HUES64 (cell line): ENCODE measurements at regions not wholly inside any gene's neighbourhood (a gene's known extent, or its start where the extent isn't known, plus 50 kb on each side); places are given as distances from the start of the nearest gene placed in this dataset.
A peak's percentile ranks its signal among the peaks of the same experiment; 100 is the strongest.
"Not testable (repeated sequence)": the region's sequence is repeated elsewhere in the genome, so short reads cannot be mapped to it uniquely, and the experiment has no call there.

Source experiments
- H3K27ac ChIP-seq: 2 replicates; pipeline ENCODE4 v1.7.0; 2013; ENCODE audit warnings: low read depth, low read length, inconsistent platforms
- H3K27me3 ChIP-seq: 2 replicates; pipeline ENCODE4 v1.6.1; 2013; ENCODE audit warnings: mild to moderate bottlenecking, low read length; ENCODE audit not compliant: insufficient read depth
- H3K36me3 ChIP-seq: 2 replicates; pipeline ENCODE4 v1.6.1; 2013; ENCODE audit warnings: mild to moderate bottlenecking, low read length; ENCODE audit not compliant: insufficient read depth
- H3K4me1 ChIP-seq: 2 replicates; pipeline ENCODE4 v1.6.1; 2013; ENCODE audit warnings: mild to moderate bottlenecking, low read length, moderate library complexity; ENCODE audit not compliant: insufficient read depth
- H3K4me3 ChIP-seq: 2 replicates; pipeline ENCODE4 v1.5.1; 2013; ENCODE audit warnings: mild to moderate bottlenecking, low read length, moderate library complexity
- H3K9ac ChIP-seq: 2 replicates; pipeline ENCODE4 v1.6.1; 2013; ENCODE audit warnings: mild to moderate bottlenecking, low read depth, low read length
- H3K9me3 ChIP-seq: 2 replicates; pipeline ENCODE4 v1.6.1; 2013; ENCODE audit warnings: low read depth, low read length; ENCODE audit not compliant: insufficient read depth
- WGBS: fragments of 150-250, 120-280 bp; methylation state at CpG from one replicate; pipeline ENCODE4 v1.1.7; 2013; ENCODE audit warnings: missing lambda C conversion rate; 5-methylcytosine and 5-hydroxymethylcytosine counted together

DNA sequence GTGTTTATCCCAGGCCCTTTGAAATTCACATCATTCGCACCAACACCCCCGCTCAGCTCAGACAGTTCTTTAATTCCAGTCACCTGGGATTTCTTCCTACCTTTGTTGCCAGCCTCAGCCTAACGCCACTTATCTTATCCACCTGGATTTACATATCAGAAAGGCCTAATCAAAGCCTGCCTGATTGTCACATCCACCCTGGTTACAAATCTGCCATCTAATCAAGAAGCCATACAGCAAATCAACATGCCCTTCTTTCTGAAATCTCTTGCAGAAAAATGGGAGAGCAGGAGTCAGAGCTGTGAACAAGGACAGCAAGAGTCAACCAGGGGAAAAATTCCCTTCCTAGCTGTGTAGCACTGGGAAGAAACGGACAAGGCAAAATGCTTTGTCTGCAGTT is 173.2 kb upstream of the DAB1 start:
- H3K9ac ChIP-seq: no peak overlapping the region
- no peaks in the 10 kb centered on the region for H3K27me3 ChIP-seq
- no peaks in the 10 kb centered on the region for H3K36me3 ChIP-seq
- 0 out of 2 replicates have a peak overlapping the region, but pooled peaks have one; percentile 10 for H3K27ac ChIP-seq
- 34% methylated on average over 4 of the region's 4 CpGs for WGBS
- no peaks in the 10 kb centered on the region for H3K9me3 ChIP-seq
- H3K4me3 ChIP-seq: no peak overlapping the region
- peaks cover 58% of the 10 kb centered on the region for H3K4me1 ChIP-seq

DNA sequence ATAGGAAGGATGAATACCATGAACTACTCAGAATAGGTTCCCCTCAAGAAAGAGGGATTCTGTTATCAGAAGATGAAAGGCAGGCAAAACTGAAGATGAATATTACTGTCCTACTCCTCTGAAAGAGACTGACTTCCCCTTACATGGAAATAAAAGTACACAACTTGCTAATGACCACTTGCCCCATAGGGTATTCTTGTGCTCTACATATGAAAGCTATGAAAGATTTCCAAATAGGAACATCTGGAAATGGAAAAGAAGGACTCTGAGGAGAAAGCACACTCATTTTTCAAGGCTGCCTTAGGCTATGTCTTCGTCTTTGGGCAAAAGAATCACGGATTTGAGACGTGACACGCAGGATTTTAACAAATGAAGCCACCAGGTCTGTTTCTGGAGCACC is 170.1 kb upstream of the DAB1 start:
- Histone ChIP-seq H3K9me3 (no peaks in the 10 kb centered on the region), H3K27ac (no peak overlapping the region), H3K4me3 (no peak overlapping the region), H3K36me3 (no peaks in the 10 kb centered on the region), H3K27me3 (no peaks in the 10 kb centered on the region), H3K4me1 (peaks cover 29% of the 10 kb centered on the region), H3K9ac (no peak overlapping the region)
- 94% methylated on average over 4 of the region's 4 CpGs for WGBS

DNA sequence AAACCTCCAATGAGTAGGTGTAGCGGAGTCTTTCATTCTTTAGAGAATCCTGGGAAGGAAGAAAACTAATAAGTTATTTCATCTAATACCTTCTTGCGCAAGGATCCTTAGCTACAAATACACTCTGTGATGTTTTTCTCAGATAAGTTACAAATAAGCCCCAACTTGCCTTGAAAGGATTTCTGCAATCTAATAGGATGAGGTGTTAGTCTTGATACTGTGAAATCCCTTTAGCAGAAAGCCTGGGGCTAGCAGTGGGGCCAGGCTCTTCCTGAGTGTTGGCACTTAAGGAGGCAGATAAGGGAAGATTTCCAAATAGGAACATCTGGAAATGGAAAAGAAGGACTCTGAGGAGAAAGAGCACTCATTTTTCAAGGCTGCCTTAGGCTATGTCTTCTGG is 168.0 kb upstream of the DAB1 start:
- Histone ChIP-seq H3K27me3 (no peaks in the 10 kb centered on the region), H3K27ac (no peak overlapping the region), H3K36me3 (no peaks in the 10 kb centered on the region), H3K9ac (no peak overlapping the region), H3K4me1 (peaks cover 12% of the 10 kb centered on the region), H3K9me3 (no peaks in the 10 kb centered on the region), H3K4me3 (no peak overlapping the region)
- 95% methylated on average over 2 of the region's 2 CpGs for WGBS

DNA sequence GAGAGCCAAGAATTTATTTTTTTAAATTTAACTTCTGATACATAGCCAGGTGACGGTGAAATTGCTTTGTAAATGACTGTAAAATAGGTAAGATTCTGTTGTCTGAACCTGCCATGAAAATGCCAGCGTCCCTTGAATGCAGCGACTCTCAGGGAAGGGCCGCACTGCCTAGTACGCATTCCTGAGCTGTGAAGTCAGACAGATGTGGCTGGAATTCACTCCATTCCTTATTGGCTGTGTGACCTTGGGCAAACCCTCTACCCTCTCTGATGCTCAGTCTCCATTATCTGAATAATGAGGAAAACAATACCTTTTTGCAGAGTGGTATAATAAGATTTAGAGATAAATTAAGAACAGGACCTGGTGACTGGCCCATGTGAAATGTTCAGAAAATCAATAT is 167.1 kb upstream of the DAB1 start:
- no peak overlapping the region for H3K9ac ChIP-seq
- no peak overlapping the region for H3K4me3 ChIP-seq
- H3K27me3 ChIP-seq: no peaks in the 10 kb centered on the region
- no peak overlapping the region for H3K27ac ChIP-seq
- H3K36me3 ChIP-seq: no peaks in the 10 kb centered on the region
- H3K4me1 ChIP-seq: peaks cover 8% of the 10 kb centered on the region
- WGBS: 76% methylated on average over 5 of the region's 5 CpGs
- H3K9me3 ChIP-seq: no peaks in the 10 kb centered on the region

DNA sequence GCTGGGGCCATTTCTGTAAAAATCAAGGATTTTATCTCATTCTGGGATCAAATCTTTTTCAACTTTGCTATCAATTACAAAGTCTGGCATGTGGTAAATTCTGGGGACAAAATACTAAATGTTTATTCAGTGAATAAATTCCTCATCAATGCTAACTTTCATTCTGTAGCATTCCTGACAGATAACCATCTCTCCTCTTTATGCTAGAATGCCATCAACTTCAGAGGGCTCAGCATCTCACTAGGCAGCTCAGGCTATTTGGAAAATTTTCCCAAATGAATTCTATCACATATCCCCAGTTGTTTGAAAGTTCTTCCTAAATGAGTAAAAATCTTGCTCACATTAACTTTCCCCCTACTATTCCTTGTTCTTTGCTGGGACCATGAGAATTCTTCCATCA is 163.0 kb upstream of the DAB1 start:
- no peak overlapping the region for H3K4me3 ChIP-seq

DNA sequence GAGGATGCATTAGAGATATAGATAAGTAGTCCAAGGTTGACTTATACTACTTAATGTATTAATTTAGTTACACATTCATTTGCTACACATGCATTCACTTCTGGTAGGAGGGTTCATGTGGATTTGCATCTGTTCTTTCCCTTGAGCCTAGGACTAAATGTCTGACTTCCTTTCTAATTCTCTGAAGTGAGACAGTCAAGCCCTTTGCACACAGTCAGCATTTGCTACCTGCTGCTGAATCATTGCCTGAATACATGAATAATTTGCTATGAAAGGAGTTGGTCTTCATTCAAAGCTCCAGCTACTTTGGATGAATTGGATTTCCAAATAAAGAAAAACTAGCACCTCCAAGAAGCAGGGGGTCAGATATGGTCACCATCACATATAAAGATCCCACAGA is 154.8 kb upstream of the DAB1 start:
- Histone ChIP-seq H3K36me3 (no peaks in the 10 kb centered on the region), H3K9me3 (no peaks in the 10 kb centered on the region), H3K4me1 (peaks cover 4% of the 10 kb centered on the region; the same call in 1 of the 2 replicates), H3K4me3 (no peak overlapping the region), H3K27ac (no peak overlapping the region), H3K27me3 (no peaks in the 10 kb centered on the region), H3K9ac (no peak overlapping the region)

More for the DNA sequence above, 163.0 kb upstream of the DAB1 start:
- H3K4me1 ChIP-seq: peaks cover 5% of the 10 kb centered on the region; the same call in 1 of the 2 replicates
- H3K9me3 ChIP-seq: no peaks in the 10 kb centered on the region
- no peak overlapping the region for H3K9ac ChIP-seq
- no peaks in the 10 kb centered on the region for H3K36me3 ChIP-seq
- H3K27ac ChIP-seq: no peak overlapping the region
- no peaks in the 10 kb centered on the region for H3K27me3 ChIP-seq

DNA sequence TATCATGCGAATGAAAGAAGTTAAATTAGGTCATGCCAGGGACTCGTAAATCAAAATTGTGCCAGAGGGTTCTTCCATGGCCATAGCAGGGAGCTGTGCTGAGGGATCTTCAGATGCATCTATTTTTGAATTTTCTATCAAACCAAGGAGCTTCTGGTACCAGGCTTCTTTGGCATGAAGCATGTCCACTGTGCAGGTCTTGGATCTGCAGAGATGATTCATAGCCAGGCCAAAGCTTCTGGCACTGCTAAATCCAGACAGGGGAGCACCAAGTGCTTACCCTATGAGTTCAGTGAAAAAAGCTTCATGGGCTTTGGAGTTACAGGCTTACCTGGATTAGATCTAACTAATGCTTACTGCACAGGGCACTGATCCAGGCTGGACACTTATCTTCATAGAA is 154.2 kb upstream of the DAB1 start:
- Histone ChIP-seq H3K4me1 (peaks cover 4% of the 10 kb centered on the region; the same call in 1 of the 2 replicates), H3K9me3 (no peaks in the 10 kb centered on the region), H3K4me3 (no peak overlapping the region), H3K36me3 (no peaks in the 10 kb centered on the region), H3K27me3 (no peaks in the 10 kb centered on the region), H3K9ac (no peak overlapping the region), H3K27ac (no peak overlapping the region)
- 89% methylated on average over 2 of the region's 2 CpGs for WGBS

DNA sequence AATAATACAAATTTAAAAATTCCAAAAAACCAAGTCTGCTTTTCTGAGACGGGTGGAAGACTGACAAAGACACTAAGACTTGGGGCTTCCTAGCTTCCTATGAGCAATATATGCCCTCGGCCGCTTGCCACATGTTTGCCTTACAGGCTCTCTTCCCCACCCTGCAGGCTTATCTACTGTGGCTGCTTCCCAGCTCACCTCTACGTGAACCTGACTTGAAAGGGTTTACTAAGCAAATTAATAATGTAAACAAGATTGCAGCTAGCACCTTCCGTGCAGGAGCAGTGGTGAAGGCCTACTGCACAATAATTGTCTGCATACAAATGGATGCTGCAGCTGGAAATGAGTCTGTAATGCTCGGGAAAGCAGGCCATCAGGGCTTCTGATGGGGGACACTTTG is 152.9 kb upstream of the DAB1 start:
- no peaks in the 10 kb centered on the region for H3K9me3 ChIP-seq

DNA sequence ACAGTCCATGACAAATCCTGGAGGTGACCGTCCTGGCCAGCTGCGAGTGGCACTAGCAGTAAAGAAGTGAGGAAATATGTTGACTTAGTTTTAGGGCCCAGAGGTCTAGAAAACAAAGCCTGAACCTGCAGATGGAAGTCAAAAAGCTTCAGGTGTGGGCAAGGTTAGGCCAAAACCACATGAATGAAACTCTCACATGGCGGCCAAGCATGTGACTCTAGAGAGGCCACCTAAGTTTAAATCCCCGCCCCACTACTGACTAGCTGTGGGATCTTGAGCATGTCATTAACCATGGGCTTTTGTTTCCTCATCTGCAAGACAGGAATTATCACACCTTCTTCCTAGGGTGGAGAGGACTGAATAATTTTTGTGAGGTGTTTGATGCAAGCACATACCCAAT is 148.2 kb upstream of the DAB1 start:
- WGBS: 94% methylated on average over 4 of the region's 4 CpGs
- Histone ChIP-seq H3K27ac (no peak overlapping the region), H3K4me1 (no peaks in the 10 kb centered on the region)

More for the DNA sequence above, 152.9 kb upstream of the DAB1 start:
- Histone ChIP-seq H3K27ac (no peak overlapping the region), H3K9ac (no peak overlapping the region), H3K4me3 (no peak overlapping the region), H3K36me3 (no peaks in the 10 kb centered on the region), H3K4me1 (peaks cover 4% of the 10 kb centered on the region; the same call in 1 of the 2 replicates), H3K27me3 (no peaks in the 10 kb centered on the region)
- 86% methylated on average over 6 of the region's 6 CpGs for WGBS

DNA sequence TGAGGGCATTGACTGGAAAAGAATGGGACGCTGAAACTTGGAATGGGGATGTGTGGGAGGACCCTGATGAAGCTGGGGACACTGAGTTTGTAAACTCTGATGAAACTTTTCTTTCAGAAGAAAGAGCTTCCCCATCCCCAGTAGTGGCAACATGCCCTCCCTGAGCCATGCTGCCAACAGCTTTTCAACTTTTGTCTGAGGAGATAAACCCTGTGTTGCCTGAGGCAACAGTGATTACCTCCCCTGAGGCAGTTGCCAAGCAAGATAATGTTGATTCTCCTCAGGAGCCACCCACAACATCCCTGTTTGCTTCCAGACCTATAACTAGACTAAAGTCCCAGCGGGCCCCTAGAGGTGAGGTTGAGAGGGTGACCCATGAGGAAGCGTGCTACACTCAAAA is 134.2 kb upstream of the DAB1 start:
- H3K9me3 ChIP-seq, H3K27ac ChIP-seq: not testable (repeated sequence)
- 98% methylated on average over 3 of the region's 3 CpGs for WGBS

More for the DNA sequence above, 148.2 kb upstream of the DAB1 start:
- H3K27me3 ChIP-seq: no peaks in the 10 kb centered on the region
- no peaks in the 10 kb centered on the region for H3K9me3 ChIP-seq
- no peak overlapping the region for H3K4me3 ChIP-seq
- no peaks in the 10 kb centered on the region for H3K36me3 ChIP-seq
- no peak overlapping the region for H3K9ac ChIP-seq

DNA sequence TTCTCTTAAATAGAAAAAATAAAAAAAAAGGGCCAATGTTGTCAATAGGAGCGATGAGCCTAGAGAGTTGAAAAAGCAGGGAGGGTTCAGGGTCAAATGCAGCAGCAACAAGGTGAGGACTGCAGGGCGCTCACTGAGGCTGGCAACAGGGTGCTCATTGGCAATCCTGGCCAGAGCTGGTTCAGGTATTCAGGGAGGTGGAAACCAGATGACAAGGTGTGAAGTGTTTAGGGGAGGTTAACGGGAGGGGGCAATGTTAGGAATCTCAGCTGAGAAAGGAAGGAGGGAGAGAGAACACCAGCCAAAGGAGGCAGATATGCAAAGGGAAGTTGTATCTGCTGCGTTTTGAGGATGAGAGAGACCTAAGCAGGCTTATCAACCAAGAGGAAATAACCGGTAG is 129.8 kb upstream of the DAB1 start:
- H3K4me1 ChIP-seq: peaks cover 13% of the 10 kb centered on the region
- H3K9me3 ChIP-seq: no peaks in the 10 kb centered on the region
- no peak overlapping the region for H3K27ac ChIP-seq
- no peak overlapping the region for H3K9ac ChIP-seq
- 41% methylated on average over 5 of the region's 5 CpGs for WGBS
- H3K4me3 ChIP-seq: no peak overlapping the region
- no peaks in the 10 kb centered on the region for H3K27me3 ChIP-seq
- no peaks in the 10 kb centered on the region for H3K36me3 ChIP-seq

More for the DNA sequence above, 134.2 kb upstream of the DAB1 start:
- not testable (repeated sequence) for H3K36me3 ChIP-seq, H3K9ac ChIP-seq, H3K4me3 ChIP-seq, H3K4me1 ChIP-seq, H3K27me3 ChIP-seq

DNA sequence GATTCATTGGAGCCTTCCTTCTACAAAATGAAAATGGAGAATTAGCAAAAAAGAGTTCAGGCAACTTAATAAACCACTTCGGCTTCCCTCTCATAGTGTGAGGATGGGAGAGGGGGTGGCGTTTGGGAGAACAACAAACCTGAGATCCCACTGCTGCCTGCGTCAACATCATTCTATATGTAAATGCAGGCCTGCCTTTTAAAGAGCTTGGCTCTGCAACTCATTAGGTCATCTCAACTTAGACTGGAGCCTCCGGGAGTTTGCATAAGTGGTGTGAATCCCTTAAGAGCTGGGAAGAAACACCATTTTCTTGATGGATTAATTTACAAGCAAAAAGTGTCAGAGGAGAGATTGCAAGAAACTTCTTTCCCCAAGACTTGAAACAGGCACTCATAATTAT is 127.6 kb upstream of the DAB1 start:
- no peaks in the 10 kb centered on the region for H3K27me3 ChIP-seq
- H3K4me3 ChIP-seq: no peak overlapping the region
- no peak overlapping the region for H3K27ac ChIP-seq
- H3K9ac ChIP-seq: no peak overlapping the region
- H3K36me3 ChIP-seq: no peaks in the 10 kb centered on the region
- WGBS: 22% methylated on average over 2 of the region's 4 CpGs
- peaks cover 13% of the 10 kb centered on the region for H3K4me1 ChIP-seq
- H3K9me3 ChIP-seq: no peaks in the 10 kb centered on the region
